ENCODE measurements at regions not wholly inside any gene's neighbourhood (a gene's known extent, or its start where the extent isn't known, plus 50 kb on each side); places are given as distances from the start of the nearest gene placed in this dataset.

DNA sequence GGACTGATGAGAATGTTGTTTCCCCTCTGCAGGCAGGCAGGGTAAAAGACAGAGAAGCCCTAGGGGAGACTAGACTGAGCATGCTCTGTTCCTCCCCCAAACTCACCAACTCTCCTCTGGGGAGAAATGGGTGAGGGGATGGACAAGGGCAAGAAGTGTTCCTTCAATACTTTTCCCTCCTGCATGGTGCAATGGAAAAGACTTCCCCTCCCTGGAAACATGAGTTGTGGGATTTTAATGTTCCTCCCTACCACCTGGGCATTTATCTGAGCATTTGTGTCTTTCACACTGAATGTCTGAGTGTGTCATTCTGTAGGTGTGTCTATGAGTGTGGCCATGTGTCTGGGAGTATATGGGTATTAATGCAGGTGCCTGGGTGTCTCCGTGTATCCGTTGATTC is 275.7 kb downstream of the C1orf94 start:
- no peak for FAIRE-seq
- DNase-seq (ENCODE audit: extremely low spot score, insufficient read length, low read depth), result no peak

DNA sequence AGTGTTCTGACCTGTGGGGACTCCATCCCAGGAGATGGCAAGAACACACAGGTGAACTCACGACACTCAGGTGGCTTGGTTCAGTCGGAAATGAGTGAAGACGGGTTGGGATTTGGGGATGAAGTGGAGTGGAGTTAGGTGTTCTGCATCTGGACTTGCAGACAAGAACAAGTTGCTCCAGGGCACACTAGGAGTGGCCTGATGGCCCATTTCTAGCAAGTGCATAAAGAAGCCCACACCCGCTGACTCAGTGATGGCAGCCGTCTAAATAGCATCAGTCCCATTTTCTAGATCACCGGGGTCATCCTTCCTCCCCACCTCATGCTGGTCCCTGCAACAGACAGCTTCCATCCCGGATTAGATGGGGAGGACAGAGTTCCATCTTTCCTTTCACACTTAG is 278.4 kb downstream of the C1orf94 start:
- FAIRE-seq (no peak), DNase-seq (ENCODE audit: extremely low spot score, insufficient read length, low read depth) (no peak)

DNA sequence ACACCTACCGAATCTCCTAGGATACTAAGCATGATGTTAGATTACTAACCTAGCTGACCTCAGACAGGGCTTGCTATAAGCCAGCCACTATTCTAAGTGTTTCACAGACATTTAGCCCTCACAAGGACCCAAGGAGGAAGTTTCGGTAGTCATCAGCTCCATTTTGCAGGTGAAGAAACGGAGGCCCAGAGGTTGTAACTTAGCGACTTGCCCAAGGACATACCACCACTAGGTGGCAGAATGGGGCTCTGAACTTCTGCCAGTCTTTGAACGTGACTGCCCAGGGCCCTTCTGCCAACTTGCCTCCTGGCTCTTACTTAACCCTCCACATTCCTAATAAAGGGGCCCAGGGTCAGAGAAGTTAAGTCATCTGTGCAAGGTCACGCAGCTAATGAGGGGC is 283.5 kb downstream of the C1orf94 start:
- FAIRE-seq (peak; percentile 87), DNase-seq (ENCODE audit: extremely low spot score, insufficient read length, low read depth) (peak; percentile 33)

DNA sequence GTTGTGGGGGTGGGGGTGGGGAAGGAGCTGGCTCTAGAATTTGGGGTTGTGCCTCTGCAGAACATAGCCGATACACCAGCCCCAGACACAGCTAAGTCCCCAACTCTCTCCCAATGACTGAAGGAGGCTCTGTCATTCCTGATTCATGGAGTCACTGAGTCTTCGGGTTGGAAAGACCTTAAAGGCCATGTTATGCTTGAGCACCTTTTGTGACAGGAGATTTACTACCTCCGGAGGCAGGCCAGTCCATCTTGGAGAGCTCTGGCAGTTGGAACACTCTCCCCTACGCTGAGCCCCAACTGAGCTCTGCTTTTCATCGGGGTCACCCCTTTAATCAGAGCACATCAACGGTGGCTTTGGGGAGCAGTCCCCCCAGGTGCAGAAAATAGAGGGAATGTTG is 284.4 kb upstream of the GJB5 start:
- FAIRE-seq (no peak), DNase-seq (ENCODE audit: extremely low spot score, insufficient read length, low read depth) (no peak)

DNA sequence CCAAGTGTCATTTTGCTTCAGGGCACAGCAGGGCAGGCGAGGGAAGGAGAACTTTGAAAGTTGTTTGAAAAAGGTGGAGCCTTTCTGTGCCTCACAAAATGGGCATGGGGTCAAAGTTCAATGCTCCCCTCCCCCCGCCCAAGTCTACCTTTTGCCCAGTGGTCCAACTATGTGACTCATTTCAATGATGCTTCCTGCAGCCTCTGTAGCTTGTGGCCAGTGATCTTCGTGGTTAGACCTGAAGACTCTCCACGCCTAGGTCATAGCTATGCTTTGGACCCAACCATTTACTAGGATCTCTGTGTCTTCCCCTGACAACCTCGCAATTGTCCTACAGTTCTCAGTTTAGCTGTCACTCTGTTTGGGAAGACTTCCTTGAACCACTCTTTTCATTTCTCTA is 280.3 kb upstream of the GJB5 start:
- no peak for FAIRE-seq
- DNase-seq (ENCODE audit: extremely low spot score, insufficient read length, low read depth), result no peak

DNA sequence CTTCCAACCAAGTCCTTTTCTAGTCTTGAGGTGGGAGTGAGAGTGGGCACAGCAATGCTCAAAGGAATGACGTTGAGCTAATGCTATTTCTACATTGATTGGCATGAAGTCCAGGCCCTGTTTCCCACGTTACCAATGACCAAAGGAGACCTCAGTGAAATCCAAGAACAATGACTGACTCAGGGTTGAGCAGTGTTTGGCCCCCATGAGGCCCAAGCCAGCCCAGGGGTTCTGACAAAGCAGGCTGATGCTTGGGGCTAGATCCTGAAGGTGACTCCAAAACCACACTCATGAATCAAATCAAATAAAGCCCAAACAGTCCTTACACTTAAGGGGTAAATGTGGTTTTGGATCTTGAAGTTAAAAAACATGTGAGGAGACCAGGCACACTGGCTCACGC is 278.5 kb upstream of the GJB5 start:
- DNase-seq (ENCODE audit: extremely low spot score, insufficient read length, low read depth), result no peak
- no peak for FAIRE-seq

DNA sequence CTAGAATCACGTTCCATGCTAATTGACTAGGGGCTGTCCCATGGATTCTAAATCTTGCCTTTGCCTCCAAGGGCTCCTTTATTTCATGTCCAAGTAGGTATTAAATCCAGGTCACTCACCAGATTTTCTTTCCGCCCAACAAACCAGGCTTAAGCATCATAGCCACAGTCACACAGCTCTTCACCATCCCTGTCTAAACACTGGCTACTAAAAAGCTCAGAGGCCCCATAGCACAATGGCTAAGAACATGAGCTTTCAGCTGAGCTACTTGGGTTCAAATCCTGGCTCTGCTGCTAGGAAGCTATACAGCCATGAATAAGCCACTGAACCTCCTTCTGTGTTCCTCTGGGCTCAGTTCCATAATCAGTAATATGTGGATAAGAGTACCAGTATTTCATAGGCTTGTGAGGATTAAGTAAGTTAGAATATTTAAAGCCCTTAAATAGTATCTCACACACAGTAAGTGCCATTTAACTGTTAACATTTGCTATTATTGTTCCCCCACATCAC is 277.2 kb upstream of the GJB5 start:
- FAIRE-seq, result no peak

DNA sequence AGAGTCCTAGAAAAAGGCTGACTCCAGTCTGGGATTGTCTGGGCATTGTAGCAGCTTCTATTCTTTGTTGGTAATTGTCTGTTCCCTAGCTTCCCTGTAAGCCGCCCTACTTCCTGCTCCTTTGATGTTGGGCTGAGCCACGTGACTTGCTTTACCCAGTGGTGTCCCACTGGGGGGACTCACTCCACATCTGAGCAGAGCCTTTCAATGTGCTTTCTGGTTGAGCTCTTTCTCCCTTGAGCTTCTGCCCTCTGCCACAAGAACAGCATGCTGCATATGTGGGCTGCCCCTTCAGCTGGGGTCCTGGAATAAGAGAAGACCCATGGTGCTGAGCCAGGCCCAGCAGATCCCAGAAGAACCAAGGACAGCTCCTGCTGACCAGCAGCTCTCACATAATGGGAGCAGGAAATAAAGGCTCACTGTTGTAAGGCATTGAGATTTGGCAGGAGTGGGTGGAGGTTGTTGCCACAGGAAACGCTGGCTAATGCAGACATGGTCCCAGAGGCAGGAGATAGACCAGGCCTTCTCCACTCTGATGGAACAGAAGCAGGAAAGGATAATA is 276.3 kb upstream of the GJB5 start:
- FAIRE-seq, result no peak
- no peak for DNase-seq (ENCODE audit: extremely low spot score, insufficient read length, low read depth)

More for the DNA sequence above, 277.2 kb upstream of the GJB5 start:
- no peak for DNase-seq (ENCODE audit: extremely low spot score, insufficient read length, low read depth)

DNA sequence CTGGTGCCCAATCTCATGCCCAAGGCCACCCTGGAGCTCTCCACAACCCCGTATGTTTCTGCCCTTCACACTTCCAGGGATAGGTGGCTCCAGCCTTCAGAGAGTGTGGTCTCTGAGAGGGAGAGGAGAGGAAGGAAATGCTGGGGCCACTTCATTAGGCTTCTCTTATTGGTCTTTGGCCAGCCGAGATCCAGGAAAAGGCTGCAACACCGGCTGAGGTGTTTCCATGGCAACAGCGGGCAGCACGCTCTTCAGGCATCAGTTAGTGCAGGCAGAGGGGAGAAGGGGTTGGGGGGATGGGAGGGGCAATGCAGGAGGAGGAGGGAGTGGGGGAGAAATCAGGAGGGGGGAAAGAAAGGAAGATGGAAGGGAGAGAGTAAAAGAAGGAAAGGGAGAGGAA is 275.1 kb upstream of the GJB5 start:
- FAIRE-seq (no peak), DNase-seq (ENCODE audit: extremely low spot score, insufficient read length, low read depth) (no peak)

DNA sequence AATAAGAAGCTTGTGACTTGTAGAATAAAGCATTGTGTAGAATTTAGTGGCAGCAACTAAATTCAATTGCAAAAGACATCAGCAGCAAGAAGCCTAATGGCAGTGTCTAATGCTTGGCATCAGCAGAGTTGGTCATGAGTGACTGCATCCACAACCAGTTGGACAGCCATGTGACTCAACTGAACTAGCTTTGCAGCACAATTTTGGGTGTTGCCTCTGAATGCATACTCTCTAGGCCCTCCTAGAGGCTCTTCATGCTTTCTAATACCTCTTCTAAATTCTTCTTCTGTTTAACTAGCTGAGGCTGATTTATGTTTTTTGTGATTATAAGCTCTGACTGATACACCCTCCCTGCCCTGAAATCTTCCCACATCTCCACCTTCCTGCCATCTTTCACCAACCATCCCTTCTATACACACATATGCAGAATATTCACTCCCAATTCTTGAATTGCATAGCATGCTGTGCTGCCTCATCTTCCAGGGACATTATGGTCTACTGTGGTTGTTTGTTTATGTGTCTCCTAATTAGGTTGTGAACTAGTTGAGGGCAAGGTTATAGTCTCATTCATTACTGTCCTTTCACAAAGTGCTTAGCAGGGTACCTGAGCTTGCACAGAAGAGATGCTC is 266.7 kb upstream of the GJB5 start:
- FAIRE-seq, result no peak
- DNase-seq (ENCODE audit: extremely low spot score, insufficient read length, low read depth), result no peak

DNA sequence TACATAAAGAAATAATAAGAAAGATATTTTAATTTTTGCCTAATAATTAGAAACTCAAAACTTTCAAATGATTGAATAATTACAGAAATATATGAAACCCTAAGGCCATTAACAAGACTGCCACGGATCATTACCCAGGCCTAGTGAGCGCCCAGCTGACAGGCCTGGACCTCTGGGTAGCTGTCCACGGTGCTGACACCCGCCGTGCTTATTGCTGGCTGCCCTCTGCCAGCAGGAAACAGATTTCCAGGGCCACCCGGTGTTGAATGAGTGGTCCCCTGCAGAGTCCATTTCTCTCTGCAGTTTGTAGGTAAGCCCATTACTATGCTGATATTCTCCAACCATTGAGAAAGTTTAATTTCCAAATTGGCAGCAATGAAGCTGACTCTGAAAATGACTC is 254.4 kb upstream of the GJB5 start:
- no peak for DNase-seq (ENCODE audit: extremely low spot score, insufficient read length, low read depth)
- FAIRE-seq, result no peak

DNA sequence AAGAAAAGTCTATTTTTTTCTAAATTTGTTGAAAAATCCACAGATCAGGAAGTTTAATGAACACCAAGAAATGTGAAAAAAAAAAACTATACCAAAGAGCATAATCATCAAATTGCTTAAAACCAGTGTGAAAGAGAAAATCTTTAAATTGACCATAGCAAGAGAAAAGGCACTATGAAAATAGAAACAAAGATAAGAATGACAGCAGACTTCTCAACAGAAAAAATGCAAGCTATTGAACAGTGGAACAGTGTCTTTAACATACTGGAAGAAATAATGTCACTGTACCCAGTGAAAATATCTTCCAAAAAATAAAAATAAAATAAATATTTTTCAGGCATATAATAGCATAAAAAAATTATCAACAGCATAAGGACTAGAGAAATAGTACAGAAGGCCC is 243.0 kb upstream of the GJB5 start:
- FAIRE-seq, result no peak
- no peak for DNase-seq (ENCODE audit: extremely low spot score, insufficient read length, low read depth)

DNA sequence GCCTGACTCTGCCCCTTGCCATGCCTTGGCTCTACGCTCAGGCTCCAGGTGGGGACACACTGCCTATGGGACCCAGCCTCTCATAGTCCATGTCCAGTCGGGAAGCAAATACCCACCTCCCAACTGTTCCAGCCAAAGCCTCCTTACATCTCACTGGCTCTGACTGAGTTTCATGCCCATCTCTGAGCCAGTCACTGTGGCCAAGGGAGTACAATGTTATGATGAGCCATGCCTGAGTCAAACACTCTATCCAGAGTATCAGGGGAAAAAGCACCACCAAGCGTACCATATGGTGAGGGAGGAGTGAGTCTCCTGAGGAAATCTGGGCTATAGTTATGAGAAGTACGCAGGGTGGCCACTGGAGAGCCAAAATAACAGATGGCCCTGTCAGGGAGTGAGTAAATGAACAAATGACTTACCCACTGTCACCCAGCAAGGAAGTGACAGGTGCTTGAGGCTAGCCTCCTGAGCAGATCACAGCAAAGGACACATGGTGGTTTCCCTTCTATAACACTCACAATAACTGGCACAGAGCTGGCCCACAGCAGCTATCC is 236.6 kb upstream of the GJB5 start:
- no peak for DNase-seq (ENCODE audit: extremely low spot score, insufficient read length, low read depth)

DNA sequence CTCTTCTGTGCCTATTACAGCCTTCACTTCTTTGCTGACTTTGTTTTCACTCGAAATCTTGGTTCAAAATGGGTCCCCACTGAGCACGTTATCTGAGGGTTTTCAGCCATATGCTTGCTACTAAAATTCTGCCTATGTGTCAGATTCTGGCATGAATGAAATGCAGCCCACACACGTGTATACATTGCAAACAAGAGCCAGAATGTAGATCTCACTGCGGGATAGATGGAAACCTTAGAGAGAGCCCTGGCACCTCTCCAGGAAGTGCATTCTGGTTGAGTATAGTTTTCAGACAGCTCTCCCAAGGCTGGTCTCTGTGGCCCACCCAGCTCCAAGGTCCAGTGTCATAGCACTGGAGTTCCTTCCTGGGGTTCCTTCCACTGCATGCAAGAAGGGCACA is 234.7 kb upstream of the GJB5 start:
- FAIRE-seq (no peak), DNase-seq (ENCODE audit: extremely low spot score, insufficient read length, low read depth) (no peak)

More for the DNA sequence above, 236.6 kb upstream of the GJB5 start:
- FAIRE-seq, result no peak

DNA sequence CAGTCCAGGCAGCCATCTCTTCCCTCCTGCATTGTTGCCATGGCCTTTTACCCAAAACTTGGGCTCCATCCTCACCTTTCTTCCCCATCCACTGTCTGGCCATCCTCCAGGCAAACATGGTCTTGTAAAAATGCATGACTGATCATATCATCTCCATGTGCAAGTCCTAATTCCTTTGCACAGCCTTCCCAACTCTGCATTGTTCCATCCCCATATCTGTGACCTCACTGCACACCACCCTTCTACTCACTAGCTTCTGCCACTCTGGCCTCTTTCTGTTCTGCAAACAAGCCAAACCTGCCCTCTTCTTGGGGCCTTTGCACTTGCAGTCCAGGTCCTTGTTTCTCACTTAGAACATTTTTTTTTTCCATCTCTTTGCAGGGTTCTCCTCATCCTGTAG is 230.1 kb upstream of the GJB5 start:
- no peak for FAIRE-seq

DNA sequence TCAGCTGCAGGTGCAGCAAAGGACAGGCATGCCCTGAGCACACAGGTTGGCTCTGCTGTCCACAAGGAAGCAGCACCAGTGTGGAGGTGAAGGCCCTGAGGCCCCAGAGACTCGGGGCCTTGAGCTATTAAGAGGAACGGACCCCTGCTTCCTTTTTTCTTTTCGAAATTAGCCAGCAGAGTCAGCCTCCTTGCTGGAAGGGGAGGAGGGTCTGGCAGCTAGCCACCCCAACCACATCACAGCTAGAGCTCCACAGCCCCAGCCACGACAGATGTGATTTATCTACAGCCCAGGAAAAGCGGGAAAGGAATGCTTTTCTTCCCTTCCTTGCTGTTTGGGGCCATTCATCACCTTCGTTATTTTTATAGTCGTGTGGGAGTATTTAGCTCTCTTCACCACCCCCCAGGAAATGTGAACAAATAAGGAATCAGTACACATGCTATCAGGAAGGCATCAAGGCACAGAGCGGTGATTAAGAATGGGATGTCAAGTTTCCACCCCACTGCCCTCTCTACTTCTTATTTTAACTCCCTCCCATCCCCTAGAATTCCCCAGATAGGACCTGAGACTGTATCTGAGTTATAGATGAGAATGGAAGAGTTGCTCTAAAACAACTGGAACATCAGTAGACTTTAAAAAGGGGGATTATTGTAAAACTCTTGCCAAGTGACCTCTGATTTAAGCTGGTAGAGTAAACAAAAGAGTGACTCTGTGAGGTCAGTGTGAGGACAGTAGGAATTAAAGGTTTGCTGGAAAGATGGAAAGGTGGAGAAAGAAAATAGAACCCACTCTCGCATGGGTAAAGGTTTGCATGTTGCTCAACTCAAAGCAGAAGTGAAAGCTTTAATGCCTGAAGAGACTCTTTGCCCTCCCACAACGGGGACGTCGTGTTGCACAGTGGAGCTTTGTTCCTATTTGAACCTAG is 224.7 kb upstream of the GJB5 start:
- DNase-seq (ENCODE audit: extremely low spot score, insufficient read length, low read depth) (no peak), FAIRE-seq (peak; percentile 91)

More for the DNA sequence above, 230.1 kb upstream of the GJB5 start:
- DNase-seq (ENCODE audit: extremely low spot score, insufficient read length, low read depth), result no peak

DNA sequence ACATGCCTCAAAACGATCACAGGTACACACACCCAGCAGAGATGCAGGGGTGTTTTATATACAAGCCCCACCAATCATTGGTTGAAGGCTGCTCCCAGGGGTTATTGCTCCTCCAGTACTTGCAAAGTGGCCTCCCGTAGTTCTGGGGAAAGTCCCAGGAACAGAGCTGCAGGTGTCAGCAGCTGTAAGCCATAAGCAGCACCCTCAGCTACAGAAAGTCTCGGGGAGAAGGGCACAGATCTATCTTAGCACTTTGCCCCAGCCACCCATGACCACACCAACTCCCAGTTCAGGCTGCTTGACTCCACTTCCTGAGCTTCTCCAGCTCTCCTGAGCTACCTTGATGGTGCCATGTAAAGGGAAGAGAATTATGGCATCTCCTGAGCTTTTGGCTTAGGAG is 222.7 kb upstream of the GJB5 start:
- peak; percentile 88 for FAIRE-seq
- DNase-seq (ENCODE audit: extremely low spot score, insufficient read length, low read depth), result no peak

DNA sequence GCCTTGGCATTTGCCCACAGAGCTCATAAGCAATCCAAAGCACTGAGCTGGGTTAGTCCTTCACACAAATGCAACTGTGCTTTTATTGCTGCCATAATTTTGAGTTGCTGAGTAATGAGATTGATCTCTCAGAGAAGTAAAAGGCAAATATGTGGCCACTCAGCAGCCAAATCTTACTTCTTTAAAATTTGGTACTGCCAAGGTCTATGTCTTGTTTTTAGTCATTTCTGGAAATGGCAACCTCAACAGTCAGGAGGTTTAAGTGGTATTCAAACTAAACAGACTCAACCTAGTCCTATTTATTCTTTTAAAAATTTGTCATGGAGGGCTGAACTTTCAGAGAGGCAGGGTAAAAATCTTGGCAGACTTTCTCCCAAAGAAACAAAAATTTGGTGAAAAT is 216.4 kb upstream of the GJB5 start:
- FAIRE-seq (no peak), DNase-seq (ENCODE audit: extremely low spot score, insufficient read length, low read depth) (no peak)

DNA sequence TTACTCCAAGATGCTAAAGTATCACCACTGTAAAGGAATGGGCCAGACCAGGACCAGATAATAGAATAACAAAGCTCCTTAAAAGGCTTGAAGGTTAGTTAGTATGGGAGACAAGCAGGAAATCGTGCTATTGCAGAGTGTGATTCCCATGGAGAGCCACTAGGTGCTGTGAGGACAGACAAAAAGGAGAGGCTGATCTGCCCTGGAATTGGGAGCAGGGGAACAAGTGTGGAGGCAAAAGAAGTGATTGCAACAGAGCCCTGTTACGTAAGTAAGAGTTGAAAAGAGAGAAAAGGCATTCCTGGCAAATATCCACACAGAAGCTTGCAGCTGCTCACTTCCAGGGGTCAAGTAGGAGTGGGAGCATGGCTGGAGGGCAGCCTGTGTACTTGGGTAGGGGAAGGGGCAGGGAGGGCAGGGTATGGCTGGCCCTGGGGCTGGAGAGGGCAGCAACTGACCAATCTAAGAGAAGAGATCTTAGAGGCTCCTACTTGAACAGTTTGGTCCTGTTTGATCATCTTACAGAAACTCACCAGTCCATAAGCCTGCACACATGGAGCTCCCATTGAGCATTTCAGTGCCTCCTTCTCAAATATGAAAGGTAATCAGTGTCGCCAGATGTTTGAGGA is 207.7 kb upstream of the GJB5 start:
- DNase-seq (ENCODE audit: extremely low spot score, insufficient read length, low read depth) (no peak), FAIRE-seq (no peak)

DNA sequence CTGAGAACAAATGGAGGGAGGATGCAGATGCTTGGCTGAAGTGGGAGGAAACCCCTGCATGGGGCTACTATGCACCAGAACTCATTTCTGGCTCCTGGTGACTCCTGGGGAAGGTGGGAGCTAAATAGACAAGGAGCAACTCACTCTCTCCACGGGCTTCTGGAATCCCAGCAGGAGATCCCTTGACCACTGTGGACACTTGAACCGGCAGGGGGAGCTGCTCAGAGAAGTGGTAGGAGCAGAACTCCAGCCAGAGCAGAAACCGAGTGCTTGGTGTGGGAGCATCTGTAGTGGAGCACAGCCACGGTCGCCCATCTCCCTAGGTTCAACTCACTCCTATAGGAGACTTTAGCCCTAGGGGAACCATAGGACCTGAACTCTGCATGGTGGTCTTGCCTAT is 205.6 kb upstream of the GJB5 start:
- DNase-seq (ENCODE audit: extremely low spot score, insufficient read length, low read depth) (no peak), FAIRE-seq (no peak)
